ENCODE measurements at regions not wholly inside any gene's neighbourhood (a gene's known extent, or its start where the extent isn't known, plus 50 kb on each side); places are given as distances from the start of the nearest gene placed in this dataset.

- no peak overlapping the region for H3K4me3 ChIP-seq
- no peaks in the 10 kb centered on the region for H3K36me3 ChIP-seq
- DNase-seq (ENCODE audit: low spot score in 2 of 2): no peak
- no peak overlapping the region for H3K27ac ChIP-seq
- H3K4me1 ChIP-seq: no peaks in the 10 kb centered on the region
- no peak for TF ChIP-seq CTCF (IDR thresholded peaks at IDR 0.05)
- no peaks in the 10 kb centered on the region for H3K27me3 ChIP-seq
- no peaks in the 10 kb centered on the region for H3K9me3 ChIP-seq
- intact Hi-C loops (cut with DNase I): no loop called here
These were observed 83.1 kb downstream of the MRPL32 start for GRCh38 chr7:43015301-43015700.

- no peaks in the 10 kb centered on the region for H3K4me1 ChIP-seq
- no peak overlapping the region for H3K4me3 ChIP-seq
- H3K27ac ChIP-seq: no peak overlapping the region
- TF ChIP-seq CTCF (IDR thresholded peaks at IDR 0.05): no peak
- H3K9me3 ChIP-seq: no peaks in the 10 kb centered on the region
- H3K27me3 ChIP-seq: no peaks in the 10 kb centered on the region
- no peaks in the 10 kb centered on the region for H3K36me3 ChIP-seq
- no peak for DNase-seq (ENCODE audit: low spot score in 2 of 2)
- intact Hi-C loops (cut with DNase I): no loop called here
These were observed 86.3 kb downstream of the MRPL32 start for GRCh38 chr7:43018446-43018845.

GRCh38 chr7:43021431-43021830 is 89.3 kb downstream of the MRPL32 start:
- Histone ChIP-seq H3K36me3 (no peaks in the 10 kb centered on the region), H3K4me3 (no peak overlapping the region), H3K27ac (no peak overlapping the region), H3K9me3 (no peaks in the 10 kb centered on the region), H3K27me3 (no peaks in the 10 kb centered on the region), H3K4me1 (no peaks in the 10 kb centered on the region)
- no peak for TF ChIP-seq CTCF (IDR thresholded peaks at IDR 0.05)
- intact Hi-C loops (cut with DNase I): no loop called here
- DNase-seq (ENCODE audit: low spot score in 2 of 2): no peak

- no peak overlapping the region for H3K27ac ChIP-seq
- no peak for DNase-seq (ENCODE audit: low spot score in 2 of 2)
- H3K27me3 ChIP-seq: no peaks in the 10 kb centered on the region
- no peaks in the 10 kb centered on the region for H3K36me3 ChIP-seq
- intact Hi-C loops (cut with DNase I): no loop called here
- no peak for TF ChIP-seq CTCF (IDR thresholded peaks at IDR 0.05)
- no peak overlapping the region for H3K4me3 ChIP-seq
- no peaks in the 10 kb centered on the region for H3K4me1 ChIP-seq
- no peaks in the 10 kb centered on the region for H3K9me3 ChIP-seq
These were observed 89.8 kb downstream of the MRPL32 start for GRCh38 chr7:43022008-43022407.

- Histone ChIP-seq H3K9me3 (no peaks in the 10 kb centered on the region), H3K27me3 (no peaks in the 10 kb centered on the region), H3K4me3 (no peak overlapping the region), H3K4me1 (peaks cover 0 to 3% of the 10 kb centered on the region in 2 donors), H3K36me3 (no peaks in the 10 kb centered on the region), H3K27ac (no peak overlapping the region)
- intact Hi-C loops (cut with DNase I): no loop called here
- no peak for DNase-seq (ENCODE audit: low spot score in 2 of 2)
- no peak for TF ChIP-seq CTCF (IDR thresholded peaks at IDR 0.05)
These were observed 79.1 kb upstream of the HECW1 start for GRCh38 chr7:43033369-43033768.

GRCh38 chr7:43034535-43035002 is 77.9 kb upstream of the HECW1 start:
- intact Hi-C loops (cut with DNase I): no loop called here
- Histone ChIP-seq H3K9me3 (no peaks in the 10 kb centered on the region), H3K4me1 (peaks cover 0 to 3% of the 10 kb centered on the region in 2 donors), H3K27ac (no peak overlapping the region), H3K4me3 (no peak overlapping the region), H3K27me3 (no peaks in the 10 kb centered on the region), H3K36me3 (no peaks in the 10 kb centered on the region)
- DNase-seq (ENCODE audit: low spot score in 2 of 2): no peak
- TF ChIP-seq CTCF (IDR thresholded peaks at IDR 0.05): no peak
